NT2/D1 (cell line): ENCODE measurements at regions not wholly inside any gene's neighbourhood (a gene's known extent, or its start where the extent isn't known, plus 50 kb on each side); places are given as distances from the start of the nearest gene placed in this dataset.

Experiments used
- SUZ12 ChIP-seq: IDR thresholded peaks from 2 replicates; pipeline ENCODE4 v1.6.1; 2011; ENCODE audit not compliant: insufficient read length, insufficient read depth; ENCODE audit errors: extremely low read depth
- YY1 ChIP-seq: IDR thresholded peaks from 2 replicates; pipeline ENCODE4 v1.6.1; 2011; ENCODE audit not compliant: insufficient read length, insufficient read depth
- ZNF274 ChIP-seq: IDR thresholded peaks from 2 replicates; pipeline ENCODE4 v1.6.1; 2011; ENCODE audit warnings: mild to moderate bottlenecking, low read depth, low read length

- no peak for TF ChIP-seq ZNF274
- TF ChIP-seq YY1, result no peak
- TF ChIP-seq SUZ12, result no peak
Observed at GRCh38 chr18:47441914-47442313, 190.5 kb upstream of the SKOR2 start.
